H1 (cell line): ENCODE measurements at regions not wholly inside any gene's neighbourhood (a gene's known extent, or its start where the extent isn't known, plus 50 kb on each side); places are given as distances from the start of the nearest gene placed in this dataset. TPM values are rescaled to one million over a fixed set of nuclear protein-coding genes. Genes with fewer than 3 reads are reported as not detected.

Experiments
- small RNA-seq: library from polyadenylated mRNA; stranded (forward); fragments of <200 nt; extraction: miRNeasy Mini kit (QIAGEN cat#:217004); gene quantifications from one replicate; pipeline ENCODE3, GENCODE V24; 2013; ENCODE audit not compliant: insufficient read depth

Small RNA genes lying in the stretch of these regions (small RNA-seq; reads per million reads assigned to genes)
- gene AL161788.1, result not detected
- not detected for gene AL162413.1
- gene AL592227.1, result not detected
- gene RNU2-47P, result not detected
